HFFc6 (cell line): ENCODE measurements at regions not wholly inside any gene's neighbourhood (a gene's known extent, or its start where the extent isn't known, plus 50 kb on each side); places are given as distances from the start of the nearest gene placed in this dataset.

Experiments
- DNase-seq: peaks from one replicate; pipeline ENCODE4 v3.0.0-alpha.2; 2018
- H3K27ac Mint-ChIP-seq: 2 replicates; pipeline ENCODE4 v1.8.0; 2020; ENCODE audit warnings: mild to moderate bottlenecking, mixed read lengths
- H3K27me3 Mint-ChIP-seq: 2 replicates; pipeline ENCODE4 v1.8.0; 2021; ENCODE audit warnings: mild to moderate bottlenecking, moderate library complexity, mixed read lengths; ENCODE audit not compliant: insufficient read depth
- H3K36me3 Mint-ChIP-seq: 2 replicates; pipeline ENCODE4 v1.8.0; 2021; ENCODE audit warnings: low read depth, mixed read lengths
- H3K4me1 Mint-ChIP-seq: 2 replicates; pipeline ENCODE4 v1.8.0; 2020; ENCODE audit warnings: low read depth, mixed read lengths
- H3K4me3 Mint-ChIP-seq: 2 replicates; pipeline ENCODE4 v1.8.0; 2020; ENCODE audit warnings: mild to moderate bottlenecking, moderate library complexity, mixed read lengths
- H3K9me3 Mint-ChIP-seq: 2 replicates; pipeline ENCODE4 v1.8.0; 2020; ENCODE audit warnings: mild to moderate bottlenecking, mixed read lengths
- TF ChIP-seq, protein P1 (sequence below): fragments of 200-600 bp; sonication (generic); IDR thresholded peaks from 2 replicates; pipeline ENCODE4 v1.5.0; 2021; ENCODE audit warnings: antibody characterized with exemption, mild to moderate bottlenecking

DNA sequence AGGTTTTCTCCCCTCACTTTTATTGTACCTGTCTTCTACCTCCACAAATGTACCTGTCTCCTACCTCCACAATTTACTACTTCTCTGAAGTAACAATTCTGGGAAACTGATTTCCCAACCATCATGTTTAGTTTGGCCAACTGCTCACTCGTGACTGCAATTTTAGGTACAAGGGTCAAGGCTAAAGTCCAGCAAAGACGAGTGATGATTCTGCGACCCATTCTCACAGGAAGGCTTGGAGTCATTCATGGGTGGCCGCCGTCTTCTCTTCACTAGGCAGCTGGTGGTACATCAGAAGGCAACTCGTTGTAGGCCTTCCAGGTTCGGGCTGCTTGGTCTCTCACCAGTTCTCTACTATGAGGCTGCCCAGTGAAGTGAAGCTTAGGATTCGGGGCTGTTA lies 483.8 kb upstream of the JARID2 start:
- no peak for DNase-seq
- Mint-ChIP-seq H3K36me3 (no peaks in the 10 kb centered on the region), H3K4me1 (peaks cover 29% of the 10 kb centered on the region), H3K9me3 (no peaks in the 10 kb centered on the region), H3K27ac (no peak overlapping the region), H3K4me3 (no peak overlapping the region), H3K27me3 (no peaks in the 10 kb centered on the region; the same call in 1 of the 2 replicates)
- TF ChIP-seq, protein P1, sequence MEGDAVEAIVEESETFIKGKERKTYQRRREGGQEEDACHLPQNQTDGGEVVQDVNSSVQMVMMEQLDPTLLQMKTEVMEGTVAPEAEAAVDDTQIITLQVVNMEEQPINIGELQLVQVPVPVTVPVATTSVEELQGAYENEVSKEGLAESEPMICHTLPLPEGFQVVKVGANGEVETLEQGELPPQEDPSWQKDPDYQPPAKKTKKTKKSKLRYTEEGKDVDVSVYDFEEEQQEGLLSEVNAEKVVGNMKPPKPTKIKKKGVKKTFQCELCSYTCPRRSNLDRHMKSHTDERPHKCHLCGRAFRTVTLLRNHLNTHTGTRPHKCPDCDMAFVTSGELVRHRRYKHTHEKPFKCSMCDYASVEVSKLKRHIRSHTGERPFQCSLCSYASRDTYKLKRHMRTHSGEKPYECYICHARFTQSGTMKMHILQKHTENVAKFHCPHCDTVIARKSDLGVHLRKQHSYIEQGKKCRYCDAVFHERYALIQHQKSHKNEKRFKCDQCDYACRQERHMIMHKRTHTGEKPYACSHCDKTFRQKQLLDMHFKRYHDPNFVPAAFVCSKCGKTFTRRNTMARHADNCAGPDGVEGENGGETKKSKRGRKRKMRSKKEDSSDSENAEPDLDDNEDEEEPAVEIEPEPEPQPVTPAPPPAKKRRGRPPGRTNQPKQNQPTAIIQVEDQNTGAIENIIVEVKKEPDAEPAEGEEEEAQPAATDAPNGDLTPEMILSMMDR: no peak

DNA sequence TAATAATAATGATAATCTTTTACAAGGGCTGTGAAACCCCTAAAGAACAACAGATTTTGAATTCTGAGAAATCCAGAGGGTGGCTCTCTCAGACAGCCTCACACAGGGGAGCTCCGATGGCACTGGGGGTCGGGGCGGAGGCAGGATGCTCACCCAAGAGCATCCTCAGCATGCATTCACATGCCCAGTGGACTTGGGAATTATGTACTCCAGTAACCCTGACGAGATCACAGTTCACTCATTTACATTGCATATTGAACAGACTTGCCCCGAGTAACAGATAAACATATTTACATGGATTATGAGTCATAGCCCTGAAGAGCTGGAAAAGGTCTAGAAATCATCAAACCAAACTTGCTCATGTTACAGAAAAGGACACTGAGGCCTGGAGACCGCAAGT lies 482.7 kb upstream of the JARID2 start:
- Mint-ChIP-seq H3K27me3 (no peaks in the 10 kb centered on the region; the same call in 1 of the 2 replicates), H3K4me3 (no peak overlapping the region), H3K4me1 (peaks cover 29% of the 10 kb centered on the region), H3K9me3 (no peaks in the 10 kb centered on the region), H3K36me3 (no peaks in the 10 kb centered on the region), H3K27ac (peak overlapping the region; percentile 20; the same call in 1 of the 2 replicates)
- peak; percentile 32 for DNase-seq
- TF ChIP-seq, protein P1: no peak

DNA sequence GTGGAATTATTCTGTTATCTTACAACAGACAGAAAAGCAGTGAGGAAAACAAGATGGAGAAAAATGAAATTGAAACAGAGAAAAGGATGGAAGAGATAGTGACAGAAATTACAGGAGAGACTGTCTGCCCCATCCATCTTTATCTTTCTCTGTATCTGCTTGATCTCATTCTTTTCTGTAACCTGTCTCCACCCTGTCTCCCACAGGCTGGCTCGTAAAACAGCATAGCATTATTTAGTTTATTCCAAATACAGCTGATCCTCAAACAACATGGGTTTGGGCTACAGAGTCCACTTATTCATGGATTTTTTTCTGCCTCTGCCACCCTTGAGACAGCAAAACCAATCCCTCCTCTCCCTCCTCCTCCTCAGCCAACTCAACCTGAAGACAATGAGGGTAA lies 482.3 kb upstream of the JARID2 start:
- Mint-ChIP-seq H3K27me3 (no peaks in the 10 kb centered on the region; the same call in 1 of the 2 replicates), H3K9me3 (no peaks in the 10 kb centered on the region), H3K36me3 (no peaks in the 10 kb centered on the region), H3K4me1 (peaks cover 29% of the 10 kb centered on the region), H3K27ac (peak overlapping the region; percentile 20; the same call in 1 of the 2 replicates), H3K4me3 (no peak overlapping the region)
- no peak for DNase-seq
- TF ChIP-seq, protein P1: no peak

DNA sequence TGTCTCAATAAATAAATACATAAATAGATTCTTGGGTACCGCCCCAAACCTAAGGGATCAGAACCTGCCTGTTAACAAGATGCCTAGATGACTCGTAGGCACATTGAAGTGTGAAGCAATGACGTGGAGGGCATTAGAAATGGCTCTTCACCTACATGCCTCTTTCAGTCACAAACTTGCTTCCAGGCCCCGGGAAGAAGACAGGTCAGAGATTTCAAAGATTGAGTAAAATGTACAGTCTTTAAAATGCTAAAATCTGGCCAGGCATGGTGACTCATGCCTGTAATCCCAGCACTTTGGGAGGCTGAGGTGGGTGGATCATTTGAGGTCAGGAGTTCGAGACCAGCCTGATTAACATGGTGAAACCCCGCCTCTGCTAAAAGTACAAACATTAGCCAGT lies 480.8 kb upstream of the JARID2 start:
- peaks cover 29% of the 10 kb centered on the region for H3K4me1 Mint-ChIP-seq
- no peak overlapping the region for H3K4me3 Mint-ChIP-seq
- H3K9me3 Mint-ChIP-seq: no peaks in the 10 kb centered on the region
- no peak overlapping the region; the same call in 1 of the 2 replicates for H3K27ac Mint-ChIP-seq
- no peaks in the 10 kb centered on the region for H3K36me3 Mint-ChIP-seq
- DNase-seq: peak; percentile 19
- TF ChIP-seq, protein P1: no peak
- H3K27me3 Mint-ChIP-seq: no peaks in the 10 kb centered on the region; the same call in 1 of the 2 replicates

DNA sequence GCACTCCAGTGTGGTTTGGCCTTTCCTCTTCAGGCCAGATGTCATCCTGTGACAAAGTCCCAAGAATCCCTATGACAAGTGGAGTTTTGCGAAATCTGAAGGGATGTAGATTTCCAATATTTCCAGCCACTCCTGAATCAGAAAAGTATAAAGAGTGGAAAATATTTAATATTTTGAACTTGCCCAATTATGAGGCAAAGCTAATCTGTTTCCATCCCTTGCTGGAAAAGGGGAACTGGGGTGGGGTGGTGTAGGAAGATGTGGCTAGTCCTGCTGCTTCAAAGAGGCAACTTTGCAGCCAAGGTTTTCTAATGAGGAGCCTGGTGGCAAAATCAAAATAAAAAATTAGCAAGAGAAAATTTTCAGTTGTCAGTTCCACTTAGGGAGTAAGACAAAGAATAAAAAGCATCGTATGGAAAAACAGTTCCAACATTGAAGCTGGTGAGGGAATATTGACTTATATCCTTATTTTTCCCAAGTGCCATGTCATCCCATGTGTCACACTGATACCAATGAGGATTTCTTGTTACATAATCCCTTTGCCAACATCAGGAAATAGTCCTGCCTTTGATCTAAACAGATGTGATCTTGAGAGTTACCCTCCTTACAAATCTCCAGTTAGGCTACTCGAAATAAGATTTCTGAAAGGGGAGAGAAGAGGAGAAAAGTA lies 480.0 kb upstream of the JARID2 start:
- Mint-ChIP-seq H3K9me3 (no peaks in the 10 kb centered on the region), H3K4me3 (no peak overlapping the region), H3K27me3 (no peaks in the 10 kb centered on the region; the same call in 1 of the 2 replicates), H3K27ac (no peak overlapping the region), H3K4me1 (peaks cover 37% of the 10 kb centered on the region), H3K36me3 (no peaks in the 10 kb centered on the region)
- DNase-seq: no peak
- TF ChIP-seq, protein P1: no peak
